GM21825 (cell line): ENCODE measurements at regions not wholly inside any gene's neighbourhood (a gene's known extent, or its start where the extent isn't known, plus 50 kb on each side); places are given as distances from the start of the nearest gene placed in this dataset.
"Not testable (repeated sequence)": the region's sequence is repeated elsewhere in the genome, so short reads cannot be mapped to it uniquely, and the experiment has no call there.

Source experiments
- ATAC-seq: cut with Tn5 transposase; IDR thresholded peaks from one replicate; pipeline ENCODE4 v1.9.1; 2021; ENCODE audit warnings: mild to moderate bottlenecking, moderate library complexity; ENCODE audit not compliant: unreplicated experiment

DNA sequence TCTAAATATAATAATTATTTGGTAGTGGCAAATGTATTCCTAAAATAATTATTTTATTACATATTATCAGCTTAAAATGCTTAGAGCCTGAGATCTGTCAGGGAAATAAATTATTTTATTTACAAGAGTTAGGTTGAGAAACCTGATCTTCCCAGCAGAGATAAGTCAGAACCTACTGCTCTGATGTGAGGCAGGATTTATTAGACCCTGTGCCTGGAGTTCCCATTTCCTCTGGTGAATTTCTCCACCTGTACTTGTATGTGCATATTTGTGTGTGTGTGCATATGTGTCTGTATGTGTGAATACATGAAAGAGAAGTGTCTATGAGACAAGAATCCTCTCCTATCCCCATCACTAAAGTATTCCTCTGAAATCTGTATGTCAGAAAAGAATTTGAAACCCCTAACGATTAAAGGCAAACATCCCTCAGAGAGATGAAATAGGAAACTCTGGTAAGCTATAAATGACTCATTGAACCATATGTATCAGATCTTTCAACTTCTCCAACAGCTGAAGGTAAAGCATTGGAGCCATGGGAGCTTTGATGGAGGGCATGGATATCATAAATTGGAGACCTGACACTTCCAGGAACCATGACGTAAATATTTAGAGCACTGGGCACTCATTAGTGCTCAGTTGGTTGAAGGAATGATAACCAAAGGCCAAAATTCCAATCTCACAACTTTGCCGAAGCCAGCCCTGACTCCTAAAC is 190.9 kb downstream of the XPNPEP1 start:
- no peak for ATAC-seq

DNA sequence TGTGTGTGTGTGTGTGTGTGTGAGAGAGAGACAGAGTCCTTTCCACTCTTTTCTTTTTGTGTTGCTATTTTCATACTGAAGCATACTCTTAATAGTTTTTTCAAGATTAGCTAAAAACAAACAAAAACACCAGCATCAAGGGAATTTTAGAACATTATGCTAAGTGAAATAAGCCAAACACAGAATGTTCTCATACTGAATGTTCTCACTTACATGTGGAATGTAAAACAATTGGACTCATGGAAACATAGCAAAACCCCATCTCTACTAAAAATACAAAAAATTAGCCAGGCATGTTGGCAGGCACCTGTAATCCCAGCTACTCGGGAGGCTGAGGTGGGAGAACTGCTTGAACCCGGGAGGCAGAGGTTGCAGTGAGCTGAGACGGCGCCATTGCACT is 193.4 kb downstream of the XPNPEP1 start:
- ATAC-seq = not testable (repeated sequence)

DNA sequence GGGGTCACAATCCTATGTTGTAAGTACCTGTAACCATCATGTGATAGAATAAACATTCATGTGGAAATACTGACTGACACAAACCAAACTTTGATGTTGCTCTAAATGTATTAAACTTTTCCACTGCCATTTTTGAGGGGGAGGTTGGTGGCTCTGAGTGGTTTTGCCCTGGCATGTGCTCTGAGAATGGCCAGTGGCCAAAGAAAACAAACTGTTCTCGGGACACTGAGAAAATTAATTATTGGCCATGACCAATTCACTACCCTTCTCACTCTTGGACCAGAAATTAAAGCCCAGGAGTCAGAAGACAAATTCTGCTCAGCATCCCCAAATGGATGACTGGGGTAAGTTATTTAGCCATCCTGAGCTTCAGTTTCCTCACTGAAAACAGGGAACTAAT is 195.9 kb downstream of the XPNPEP1 start:
- no peak for ATAC-seq

DNA sequence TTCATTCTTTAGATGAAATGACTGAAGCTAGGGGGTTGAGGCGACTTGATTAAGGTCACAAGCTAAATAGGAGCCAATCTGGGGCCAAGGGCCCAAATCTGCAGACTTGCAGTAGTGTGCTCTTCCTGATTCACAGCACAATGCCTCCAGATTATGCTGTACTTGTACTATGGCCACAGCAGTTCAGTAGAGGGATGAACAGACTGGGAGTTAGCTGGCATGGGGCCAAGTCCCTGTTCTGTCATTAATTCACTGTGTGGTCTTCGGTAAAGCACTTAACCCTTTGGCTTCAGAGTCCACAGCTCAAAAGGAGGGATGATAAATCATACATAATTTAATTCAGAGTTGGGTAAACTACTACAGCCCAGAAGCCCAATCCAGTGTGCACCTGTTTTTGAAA is 196.8 kb downstream of the XPNPEP1 start:
- no peak for ATAC-seq

DNA sequence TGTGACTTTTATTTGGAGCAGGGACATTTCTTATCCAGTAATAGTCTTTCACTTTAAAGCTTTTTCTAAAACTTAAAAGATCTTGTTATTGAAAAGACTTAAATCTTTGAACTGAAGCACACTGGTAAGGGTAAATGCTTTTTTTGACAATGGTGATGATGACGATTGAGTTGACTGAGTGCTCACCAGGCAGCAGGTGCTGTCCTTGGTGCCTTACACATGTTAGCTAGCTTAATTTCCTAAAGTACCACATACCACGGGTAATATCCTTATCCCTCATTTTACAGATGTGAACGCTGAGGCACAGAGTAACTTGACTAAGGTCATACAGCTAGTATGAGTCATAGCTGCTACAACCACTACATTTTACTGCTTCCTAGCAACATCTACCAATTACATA is 200.0 kb downstream of the XPNPEP1 start:
- ATAC-seq = no peak

DNA sequence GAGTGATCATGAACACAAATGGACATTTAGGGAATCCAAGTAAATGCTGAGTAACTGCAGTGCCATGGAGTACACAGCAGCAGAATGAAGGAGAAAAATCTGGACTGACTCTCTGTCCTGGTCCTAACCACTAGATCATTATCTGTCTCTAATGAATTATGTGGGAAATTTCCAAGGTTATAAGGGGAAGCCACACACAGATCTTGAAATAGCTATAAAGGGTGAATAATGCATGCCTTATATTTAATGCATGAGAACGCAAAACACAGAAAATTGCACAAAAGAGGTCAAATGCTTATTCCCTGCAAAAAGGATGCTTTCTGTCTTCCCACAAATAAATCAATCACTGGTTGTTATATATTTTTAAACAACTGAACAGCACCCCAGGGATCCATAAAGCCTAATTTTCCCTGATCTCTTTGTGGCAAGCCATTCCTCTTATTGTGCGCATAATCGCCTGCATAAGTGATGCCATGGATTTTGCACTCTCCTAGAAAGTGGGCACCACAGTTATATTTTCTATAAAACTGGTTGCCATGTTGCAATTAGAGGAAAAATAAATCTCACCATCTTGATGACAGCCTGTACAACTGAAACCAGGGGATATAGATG is 201.8 kb downstream of the XPNPEP1 start:
- no peak for ATAC-seq

DNA sequence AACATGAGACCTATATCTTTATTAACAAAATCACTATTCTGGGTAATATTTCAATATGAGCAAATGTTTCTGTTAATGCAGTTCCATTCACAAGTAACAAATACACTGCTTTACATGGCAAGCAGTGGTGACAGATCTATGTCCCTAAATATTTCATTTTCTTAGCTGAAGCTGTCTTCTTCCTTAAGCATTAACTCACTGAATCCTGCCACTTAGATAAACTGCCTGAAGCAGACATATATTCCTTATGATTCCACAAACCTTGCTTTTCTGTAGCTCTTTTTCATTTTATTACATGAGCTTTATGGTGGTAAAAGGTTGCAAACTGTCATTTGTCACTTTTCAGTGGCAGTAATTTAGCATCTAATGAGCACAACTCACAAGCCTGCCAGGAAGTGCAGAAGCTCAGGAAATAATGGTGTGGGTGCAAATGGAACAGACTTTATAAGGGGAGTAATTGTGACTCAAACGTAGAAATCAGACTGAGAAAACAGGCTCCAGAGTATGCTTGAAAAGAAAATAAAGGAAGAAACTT is 217.2 kb downstream of the XPNPEP1 start:
- no peak for ATAC-seq

DNA sequence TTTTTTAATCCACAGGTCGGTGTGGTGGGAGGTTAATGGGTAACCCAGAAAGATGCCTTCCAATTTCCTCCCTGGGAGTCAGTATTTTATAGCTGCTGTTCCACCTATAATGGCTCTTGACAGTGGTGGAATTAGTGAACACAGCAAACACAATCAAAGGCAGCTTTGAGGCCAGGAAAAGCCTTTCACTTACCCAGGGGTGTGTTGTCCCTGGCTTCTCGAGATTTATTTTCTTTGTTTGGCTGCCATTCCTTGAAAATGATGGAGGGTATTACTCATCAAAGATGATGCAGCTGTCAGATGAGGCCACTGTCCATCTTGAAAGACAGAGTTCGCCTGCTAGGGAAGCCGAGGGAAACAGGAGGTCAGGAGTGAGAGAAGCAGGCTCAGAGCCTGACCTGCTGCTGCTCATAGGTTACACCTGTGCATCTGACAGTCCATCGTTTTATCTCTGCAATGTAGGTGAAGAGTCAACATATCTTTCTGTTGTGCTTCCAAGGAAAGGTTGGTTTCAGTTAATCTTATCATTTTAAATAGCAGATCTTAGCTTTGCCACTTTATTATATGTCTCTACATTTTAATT is 221.6 kb downstream of the XPNPEP1 start:
- ATAC-seq = no peak

DNA sequence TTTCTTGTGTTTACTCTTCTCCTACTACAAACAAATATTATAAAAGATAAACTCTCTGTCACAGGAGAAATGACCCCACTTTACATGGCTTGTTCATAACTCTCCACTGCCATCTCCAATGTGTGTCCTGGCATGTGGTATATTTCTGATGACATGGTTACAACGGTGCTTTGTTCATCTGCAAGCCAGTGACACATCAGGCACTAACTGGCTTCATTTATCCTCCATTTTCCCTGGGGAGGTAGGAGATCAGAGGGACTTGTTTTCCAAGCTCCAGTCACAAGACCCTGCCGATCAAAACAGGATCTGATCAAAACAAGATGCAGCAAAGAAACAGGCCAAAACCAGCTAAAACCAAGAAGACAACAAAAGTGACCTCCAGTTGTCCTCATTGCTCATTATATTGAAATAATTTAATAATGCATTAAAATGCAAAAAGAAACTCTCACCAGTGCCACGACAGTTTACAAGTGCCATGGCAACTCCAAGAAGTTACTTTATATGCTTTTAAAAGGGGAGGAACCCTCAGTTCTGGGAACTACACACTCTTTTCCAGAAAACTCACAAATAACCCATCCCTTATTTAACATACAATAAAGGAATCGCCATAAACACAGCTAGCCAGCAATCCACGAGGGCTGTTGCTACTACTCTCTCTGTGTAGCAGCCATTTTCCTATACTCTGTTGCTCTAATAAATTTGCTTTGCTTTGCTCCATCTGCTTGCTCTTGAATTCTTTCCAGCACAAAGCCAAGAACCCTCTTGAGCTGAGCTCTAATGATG is 224.2 kb downstream of the XPNPEP1 start:
- no peak for ATAC-seq

DNA sequence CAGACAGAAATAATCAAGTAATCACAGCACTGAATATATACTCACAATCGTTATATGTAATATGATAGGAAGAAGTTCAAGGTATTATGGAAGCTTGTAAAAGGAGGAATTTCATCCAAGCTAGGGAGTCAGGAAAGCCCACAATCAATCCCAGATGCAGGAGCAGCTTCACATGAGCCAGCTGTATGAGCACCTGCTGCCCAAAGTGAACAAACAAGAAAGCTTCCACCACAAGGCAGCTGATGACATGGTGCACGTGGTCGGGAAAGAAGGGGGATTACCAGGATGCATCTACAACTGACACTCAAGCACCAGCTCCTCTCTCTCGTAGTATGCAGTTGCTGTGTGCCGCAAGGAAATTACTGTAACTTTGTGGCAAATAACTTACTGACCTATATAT is 225.2 kb downstream of the XPNPEP1 start:
- ATAC-seq = no peak

DNA sequence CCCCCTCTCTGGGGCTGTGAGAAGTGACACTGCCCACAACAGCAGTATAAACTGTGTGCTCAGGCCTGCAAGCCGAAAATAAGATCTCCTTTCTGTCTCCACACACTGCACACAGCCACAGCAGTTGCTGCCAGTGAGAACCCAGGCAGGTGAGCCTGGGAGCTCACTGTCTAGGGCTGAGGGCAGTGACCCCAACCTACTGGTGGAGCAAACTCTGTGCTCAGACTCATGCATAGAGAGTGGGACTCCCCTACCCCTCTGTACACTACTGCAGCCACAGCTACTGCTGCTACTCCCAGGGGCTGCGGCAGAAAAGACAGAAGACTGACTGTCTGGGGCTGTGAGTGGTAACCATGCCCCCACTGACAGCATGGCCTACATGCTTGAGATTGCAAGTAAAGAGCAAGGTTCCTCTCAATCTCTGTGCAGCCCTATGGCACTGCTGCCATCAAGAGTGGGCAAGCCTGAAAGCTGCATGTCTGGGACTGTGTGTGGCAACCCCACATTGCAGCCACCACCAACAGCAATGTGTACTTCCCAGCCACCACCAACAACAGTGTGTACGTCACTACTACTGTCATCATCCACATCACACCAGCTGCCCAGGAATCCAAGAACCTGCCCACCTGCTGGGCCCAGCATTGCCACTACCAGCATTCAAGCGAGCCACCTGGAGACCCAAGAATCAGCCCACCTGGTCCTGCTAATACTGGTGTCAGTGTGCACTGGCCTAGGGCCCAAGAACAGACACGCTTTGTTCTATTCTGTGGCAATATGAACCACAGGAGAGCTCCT is 226.1 kb downstream of the XPNPEP1 start:
- ATAC-seq = no peak

DNA sequence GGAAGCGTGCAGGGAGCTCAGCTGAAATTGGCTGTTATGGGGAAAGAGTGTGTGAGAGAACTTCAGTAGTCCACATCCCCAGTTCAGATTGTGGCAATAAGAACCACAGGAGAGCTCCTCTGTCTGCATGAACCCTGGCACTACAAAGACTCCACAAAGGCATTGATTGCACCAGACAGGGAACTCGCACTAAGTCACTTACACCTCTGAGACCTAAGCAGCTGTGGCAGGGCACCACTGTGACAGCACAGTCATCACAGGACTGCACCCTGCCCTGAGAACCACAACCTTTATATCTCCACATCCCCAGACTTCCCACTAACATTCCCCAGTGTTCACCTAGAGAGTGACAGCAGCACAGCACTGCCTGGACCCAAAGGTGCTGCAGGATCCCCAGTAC is 226.8 kb downstream of the XPNPEP1 start:
- ATAC-seq = no peak

DNA sequence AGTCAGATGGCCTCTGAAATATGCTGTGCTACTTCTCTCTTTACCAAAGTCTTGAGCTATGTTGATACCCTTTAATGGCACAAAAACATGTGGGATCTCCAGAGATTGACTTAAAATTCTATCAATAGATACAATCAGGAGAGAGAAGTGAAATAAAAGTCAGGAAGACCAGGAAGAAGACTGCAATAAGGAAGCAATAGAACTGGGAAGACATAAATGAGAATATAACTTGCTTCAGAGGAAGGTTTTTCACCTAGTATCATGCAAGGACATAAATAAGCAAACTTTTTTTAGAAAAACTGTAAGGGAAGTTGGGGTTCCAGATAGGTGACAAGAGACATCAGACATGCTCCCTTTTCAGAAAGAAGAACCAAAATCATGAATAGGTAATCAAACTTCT is 227.3 kb downstream of the XPNPEP1 start:
- ATAC-seq = no peak

DNA sequence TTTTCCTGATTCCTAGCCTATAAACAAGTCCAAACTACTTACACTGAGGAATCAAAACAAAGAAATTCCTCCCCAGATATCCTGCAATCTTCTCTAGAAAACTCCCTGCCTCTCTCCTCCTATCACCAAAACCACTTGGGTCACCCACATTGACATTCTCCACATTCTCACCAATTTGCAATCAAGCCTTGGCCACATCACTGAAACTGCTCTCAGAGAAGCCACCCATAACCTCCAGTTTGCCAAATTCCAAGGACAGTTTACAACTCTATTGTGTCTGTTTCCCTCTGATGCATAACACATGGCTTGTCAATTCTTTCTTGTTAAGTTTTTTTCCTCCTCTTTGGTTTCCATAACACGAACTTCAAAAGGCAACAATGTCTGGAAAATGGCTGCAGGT is 233.5 kb downstream of the XPNPEP1 start:
- ATAC-seq = no peak

DNA sequence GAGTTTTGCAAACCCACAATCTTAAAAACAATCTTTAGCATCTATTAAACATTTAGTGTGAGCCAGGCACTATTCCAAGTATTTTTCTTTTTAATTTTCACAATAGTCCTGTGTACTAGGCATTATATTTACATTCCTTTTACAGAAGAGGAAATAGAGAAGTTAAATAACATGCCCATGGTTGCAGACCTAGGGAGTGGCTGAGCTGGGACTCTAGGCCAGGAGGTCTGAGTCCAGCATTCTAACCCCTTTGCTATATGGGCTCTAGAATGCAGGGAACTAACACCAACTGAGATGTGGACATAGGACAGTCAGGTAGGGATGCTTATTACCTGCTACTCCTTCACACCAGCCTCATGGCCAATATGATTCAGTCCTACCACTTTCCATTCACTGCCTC is 243.8 kb downstream of the XPNPEP1 start:
- ATAC-seq = no peak

DNA sequence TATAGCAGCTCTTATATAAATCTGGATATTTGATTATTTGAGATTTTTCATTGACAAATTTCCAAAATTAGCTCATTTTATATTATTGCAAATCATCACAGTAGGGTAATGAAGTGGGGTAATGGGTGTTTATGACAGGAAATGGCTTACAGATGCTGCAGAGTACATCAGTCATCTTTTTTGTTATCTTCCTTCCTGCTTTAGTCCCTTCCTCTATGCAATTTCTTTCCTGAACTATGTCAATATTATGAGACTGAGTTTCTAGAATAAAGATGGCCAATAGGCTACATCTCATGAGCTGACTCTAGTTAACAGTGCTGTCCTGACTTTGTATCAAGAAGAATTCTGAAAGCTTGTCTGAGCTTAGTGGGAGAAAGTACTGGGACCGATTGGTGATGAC is 244.5 kb downstream of the XPNPEP1 start:
- ATAC-seq = no peak

DNA sequence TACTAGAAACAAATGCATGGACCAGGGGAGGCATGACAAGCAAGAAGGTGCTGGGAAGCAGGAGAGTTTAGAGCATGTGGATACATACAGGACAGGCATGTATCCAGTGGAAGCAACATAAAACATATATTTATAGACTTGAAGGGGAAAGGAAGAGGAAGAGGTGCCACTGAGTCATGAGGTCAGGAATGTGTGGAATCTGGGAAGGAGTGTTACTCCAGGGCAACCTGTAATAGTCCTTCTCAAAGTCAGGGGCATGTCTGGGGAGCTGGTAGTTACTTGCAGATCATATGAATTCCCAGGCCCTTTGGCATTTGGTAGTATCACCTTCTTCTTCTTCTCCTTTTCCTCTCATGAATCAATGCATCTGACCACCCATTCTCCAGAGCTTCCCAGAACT is 246.6 kb downstream of the XPNPEP1 start:
- ATAC-seq = no peak

DNA sequence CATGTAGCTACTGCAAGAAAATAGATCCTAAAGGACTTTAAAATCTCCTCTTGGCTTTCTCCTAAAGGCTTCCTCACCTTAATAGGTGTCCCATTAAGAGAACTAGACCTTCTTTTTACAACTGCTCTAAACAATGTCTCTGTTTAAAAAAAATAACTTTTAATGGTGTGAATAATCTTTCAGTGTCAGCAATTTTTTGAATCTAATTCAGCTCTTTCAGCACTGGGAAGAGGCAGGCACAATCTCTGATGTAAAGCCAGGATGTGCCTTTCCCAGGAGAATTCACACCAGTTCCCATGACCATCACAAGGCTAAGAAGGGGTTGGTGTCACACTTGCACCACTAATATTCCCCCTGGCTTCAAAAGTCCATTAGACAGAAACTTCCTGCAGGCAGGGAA is 254.6 kb downstream of the XPNPEP1 start:
- no peak for ATAC-seq

DNA sequence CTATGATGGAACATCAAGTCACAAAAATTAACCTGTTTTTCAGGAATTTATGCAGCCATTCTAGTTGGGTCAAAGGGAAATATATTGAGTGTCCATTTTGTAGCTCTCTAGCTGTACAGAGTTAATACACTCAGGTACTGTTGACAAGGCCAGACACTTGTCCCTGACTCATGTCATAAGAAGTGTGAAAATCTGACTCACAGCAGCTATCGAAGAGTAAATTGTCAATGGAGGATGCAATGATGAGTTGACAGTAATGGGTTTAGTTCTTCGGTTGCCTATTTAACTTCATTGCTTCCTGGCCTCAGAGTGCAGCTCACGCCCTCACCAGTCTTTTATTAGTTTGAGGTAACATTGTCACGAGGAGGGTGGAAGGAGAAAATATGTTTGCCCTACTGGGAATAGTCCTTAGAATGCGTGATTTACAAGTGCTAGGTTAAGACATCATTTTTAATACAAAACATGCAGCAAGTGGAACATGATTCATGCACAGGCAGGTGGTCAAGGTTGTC is 255.1 kb downstream of the XPNPEP1 start:
- ATAC-seq = no peak

DNA sequence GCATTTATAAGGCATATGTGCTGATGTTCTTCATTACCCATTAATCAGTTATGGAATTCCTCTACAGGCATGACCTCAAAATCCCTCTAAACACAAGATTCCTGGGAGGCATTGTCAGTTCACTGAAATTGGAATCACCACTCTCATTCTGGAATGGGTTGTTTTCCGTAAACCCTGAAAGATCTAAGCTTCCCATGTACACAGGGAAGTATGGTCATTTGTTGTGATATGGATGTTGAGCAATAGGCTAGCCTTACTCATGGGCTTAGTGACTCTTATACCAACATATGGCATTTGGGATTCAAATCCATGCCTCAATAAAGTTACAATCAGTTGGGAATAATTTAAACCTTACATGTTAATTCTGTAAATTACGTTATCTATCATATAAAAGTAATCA is 258.0 kb downstream of the XPNPEP1 start:
- ATAC-seq = no peak

DNA sequence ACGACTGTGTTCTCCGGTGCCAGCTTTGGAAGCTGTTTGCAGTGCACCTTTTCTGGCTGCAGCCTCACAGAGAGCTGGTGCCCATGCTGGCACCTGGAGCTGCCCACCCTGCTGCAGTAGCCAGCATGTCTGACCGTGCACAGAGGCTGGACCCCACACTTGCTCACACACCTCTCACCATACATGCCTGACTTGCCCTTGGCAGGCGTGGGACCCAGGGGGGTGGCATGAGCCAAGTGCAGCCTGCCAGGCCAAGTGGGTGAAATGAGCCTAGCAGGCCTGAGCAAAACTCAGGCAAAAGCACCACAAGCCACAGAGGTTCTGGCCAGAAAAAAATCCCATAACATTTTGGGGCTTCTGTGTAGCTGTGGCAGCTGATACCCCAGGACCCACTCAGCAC is 258.8 kb downstream of the XPNPEP1 start:
- ATAC-seq = no peak
